A673 (cell line): ENCODE measurements at regions not wholly inside any gene's neighbourhood (a gene's known extent, or its start where the extent isn't known, plus 50 kb on each side); places are given as distances from the start of the nearest gene placed in this dataset.

Experiments
- CTCF ChIP-seq: fragments of 300-800, 200-600 bp; sonication (generic); conservative IDR thresholded peaks from 2 replicates; pipeline ENCODE4 v1.5.1; 2017; ENCODE audit warnings: low read depth, mild to moderate bottlenecking, antibody characterized with exemption, low read length, moderate library complexity, mixed read lengths
- EZH2 ChIP-seq: fragments of 200-600 bp; sonication (generic); IDR thresholded peaks from 2 replicates; pipeline ENCODE4 v1.6.1; 2017; ENCODE audit warnings: borderline replicate concordance, low read depth, mild to moderate bottlenecking, mixed read lengths, antibody characterized with exemption, low read length; ENCODE audit not compliant: poor library complexity, severe bottlenecking

GRCh38 chr16:66088681-66089080, 277.8 kb upstream of the CDH5 start:
- TF ChIP-seq EZH2 = no peak
- TF ChIP-seq CTCF = no peak
